H9 (cell line): ENCODE measurements at regions not wholly inside any gene's neighbourhood (a gene's known extent, or its start where the extent isn't known, plus 50 kb on each side); places are given as distances from the start of the nearest gene placed in this dataset.

Experiments used
- DNase-seq: peaks from one replicate; pipeline ENCODE4 v3.0.0-alpha.2; 2017
- H2AFZ ChIP-seq: one replicate; pipeline ENCODE4 v1.6.1; 2013; ENCODE audit warnings: mild to moderate bottlenecking, low read length, control low read depth, moderate library complexity
- H2AK5ac ChIP-seq: 2 replicates; pipeline ENCODE4 v1.6.1; 2013; ENCODE audit warnings: low read length, control low read depth, mixed read lengths; ENCODE audit not compliant: insufficient read length
- H2BK120ac ChIP-seq: one replicate; pipeline ENCODE4 v1.6.1; 2013; ENCODE audit warnings: low read depth, mild to moderate bottlenecking, low read length, control low read depth, inconsistent platforms; ENCODE audit not compliant: poor library complexity, severe bottlenecking
- H2BK12ac ChIP-seq: 2 replicates; pipeline ENCODE4 v1.6.1; 2013; ENCODE audit warnings: low read length, control low read depth, mixed read lengths, low read depth; ENCODE audit not compliant: insufficient read length
- H2BK15ac ChIP-seq: 2 replicates; pipeline ENCODE4 v1.6.1; 2013; ENCODE audit warnings: low read depth, low read length, control low read depth
- H2BK20ac ChIP-seq: one replicate; pipeline ENCODE4 v1.6.1; 2013; ENCODE audit warnings: low read depth, mild to moderate bottlenecking, low read length, control low read depth, inconsistent platforms; ENCODE audit not compliant: poor library complexity, severe bottlenecking
- H2BK5ac ChIP-seq: 2 replicates; pipeline ENCODE4 v1.6.1; 2013; ENCODE audit warnings: low read length, control low read depth, mixed read lengths; ENCODE audit not compliant: insufficient read length
- H3K14ac ChIP-seq: 2 replicates; pipeline ENCODE4 v1.6.1; 2013; ENCODE audit warnings: low read length, control low read depth; ENCODE audit not compliant: insufficient read depth
- H3K18ac ChIP-seq: 2 replicates; pipeline ENCODE4 v1.6.1; 2013; ENCODE audit warnings: low read depth, mild to moderate bottlenecking, mixed read lengths, low read length, control low read depth; ENCODE audit not compliant: insufficient read length
- H3K23ac ChIP-seq: 2 replicates; pipeline ENCODE4 v1.6.1; 2013; ENCODE audit warnings: low read length, control low read depth, mixed read lengths, low read depth; ENCODE audit not compliant: insufficient read length
- H3K23me2 ChIP-seq: 2 replicates; pipeline ENCODE4 v1.6.1; 2013; ENCODE audit warnings: low read depth, mild to moderate bottlenecking, mixed read lengths, low read length, control low read depth; ENCODE audit not compliant: insufficient read length, poor library complexity, severe bottlenecking
- H3K27ac ChIP-seq: 2 replicates; pipeline ENCODE4 v1.5.1; 2013; ENCODE audit warnings: low read length, control low read depth, mixed read lengths, low read depth; ENCODE audit not compliant: insufficient read length
- H3K27me3 ChIP-seq: 2 replicates; pipeline ENCODE4 v1.6.1; 2013; ENCODE audit warnings: low read length, control low read depth, inconsistent platforms; ENCODE audit not compliant: insufficient read depth
- H3K4ac ChIP-seq: 2 replicates; pipeline ENCODE4 v1.6.1; 2013; ENCODE audit warnings: low read depth, mild to moderate bottlenecking, control low read depth, inconsistent platforms, low read length, moderate library complexity
- H3K4me1 ChIP-seq: 2 replicates; pipeline ENCODE4 v1.6.1; 2013; ENCODE audit warnings: low read length, control low read depth, inconsistent platforms; ENCODE audit not compliant: insufficient read depth
- H3K4me2 ChIP-seq: 2 replicates; pipeline ENCODE4 v1.6.1; 2013; ENCODE audit warnings: low read length, control low read depth, mixed read lengths; ENCODE audit not compliant: insufficient read length, insufficient read depth
- H3K56ac ChIP-seq: 2 replicates; pipeline ENCODE4 v1.6.1; 2013; ENCODE audit warnings: low read depth, mild to moderate bottlenecking, mixed read lengths, low read length, control low read depth; ENCODE audit not compliant: insufficient read length
- H3K79me1 ChIP-seq: 2 replicates; pipeline ENCODE4 v1.6.1; 2013; ENCODE audit warnings: low read depth, mild to moderate bottlenecking, moderate library complexity, low read length, control low read depth, inconsistent platforms; ENCODE audit not compliant: insufficient read depth, poor library complexity, severe bottlenecking
- H3K79me2 ChIP-seq: 2 replicates; pipeline ENCODE4 v1.6.1; 2013; ENCODE audit warnings: low read length, control low read depth, inconsistent platforms; ENCODE audit not compliant: insufficient read depth
- H3K9ac ChIP-seq: 2 replicates; pipeline ENCODE4 v1.6.1; 2013; ENCODE audit warnings: low read length, control low read depth, mixed read lengths; ENCODE audit not compliant: insufficient read length; ENCODE audit errors: extremely low read depth
- H3K9me3 ChIP-seq: one replicate; pipeline ENCODE4 v1.6.1; 2013; ENCODE audit warnings: low read depth, low read length, inconsistent platforms; ENCODE audit not compliant: control insufficient read depth
- H3T11ph ChIP-seq: one replicate; pipeline ENCODE4 v1.6.1; 2013; ENCODE audit warnings: mild to moderate bottlenecking, low read length, control low read depth, inconsistent platforms
- H4K20me1 ChIP-seq: one replicate; pipeline ENCODE4 v1.6.1; 2013; ENCODE audit not compliant: control insufficient read depth, insufficient read length, insufficient read depth
- H4K5ac ChIP-seq: 2 replicates; pipeline ENCODE4 v1.6.1; 2013; ENCODE audit warnings: low read depth, mild to moderate bottlenecking, mixed read lengths, low read length, control low read depth; ENCODE audit not compliant: insufficient read length
- H4K8ac ChIP-seq: replicated peaks from 2 replicates; pipeline ENCODE4 v1.6.1; 2013; ENCODE audit warnings: low read length, control low read depth, mixed read lengths, low read depth; ENCODE audit not compliant: insufficient read length
- H4K91ac ChIP-seq: 2 replicates; pipeline ENCODE4 v1.6.1; 2013; ENCODE audit warnings: low read depth, mild to moderate bottlenecking, moderate library complexity, mixed read lengths, low read length, control low read depth; ENCODE audit not compliant: insufficient read length
- H3K27ac Mint-ChIP-seq, 3 experiments: 2 replicates in 2 of 3; 3 replicates in 1 of 3; pipeline ENCODE4 v1.8.0; 2020 to 2021; ENCODE audit warnings: mixed read lengths in 3 of 3, mild to moderate bottlenecking in 1 of 3, moderate library complexity in 1 of 3
- H3K27me3 Mint-ChIP-seq: 2 replicates; pipeline ENCODE4 v1.8.0; 2021; ENCODE audit warnings: low read depth, mild to moderate bottlenecking, moderate library complexity, mixed read lengths
- H3K36me3 Mint-ChIP-seq, 3 experiments: 2 replicates in 2 of 3; 3 replicates in 1 of 3; pipeline ENCODE4 v1.8.0; 2020 to 2021; ENCODE audit warnings: low read depth in 3 of 3, mixed read lengths in 3 of 3; ENCODE audit not compliant: insufficient read depth in 1 of 3
- H3K4me1 Mint-ChIP-seq, 2 experiments: 2 replicates each; pipeline ENCODE4 v1.8.0; 2020; ENCODE audit warnings: mixed read lengths in 2 of 2
- H3K4me3 Mint-ChIP-seq, 2 experiments: 2 replicates in 1 of 2; 3 replicates in 1 of 2; pipeline ENCODE4 v1.8.0; 2020 to 2021; ENCODE audit warnings: mild to moderate bottlenecking in 2 of 2, mixed read lengths in 2 of 2, moderate library complexity in 1 of 2
- H3K9me3 Mint-ChIP-seq, 2 experiments: 2 replicates in 1 of 2; 3 replicates in 1 of 2; pipeline ENCODE4 v1.8.0; 2020; ENCODE audit warnings: mild to moderate bottlenecking in 2 of 2, mixed read lengths in 2 of 2, moderate library complexity in 1 of 2
- WGBS: extraction: QIAGEN DNeasy Blood & Tissue Kit; methylation state at CpG from one replicate; pipeline ENCODE4 v1.1.7; 2013; ENCODE audit warnings: missing lambda C conversion rate, low lambda C conversion rate, mixed read lengths; ENCODE audit not compliant: insufficient read length; ENCODE audit errors: extremely low coverage; 5-methylcytosine and 5-hydroxymethylcytosine counted together
- TF ChIP-seq, protein P1 (sequence below): fragments of 200-600 bp; sonication (generic); conservative IDR thresholded peaks from 3 replicates; pipeline ENCODE4 v1.8.0; 2021; ENCODE audit warnings: antibody characterized with exemption, mild to moderate bottlenecking

DNA sequence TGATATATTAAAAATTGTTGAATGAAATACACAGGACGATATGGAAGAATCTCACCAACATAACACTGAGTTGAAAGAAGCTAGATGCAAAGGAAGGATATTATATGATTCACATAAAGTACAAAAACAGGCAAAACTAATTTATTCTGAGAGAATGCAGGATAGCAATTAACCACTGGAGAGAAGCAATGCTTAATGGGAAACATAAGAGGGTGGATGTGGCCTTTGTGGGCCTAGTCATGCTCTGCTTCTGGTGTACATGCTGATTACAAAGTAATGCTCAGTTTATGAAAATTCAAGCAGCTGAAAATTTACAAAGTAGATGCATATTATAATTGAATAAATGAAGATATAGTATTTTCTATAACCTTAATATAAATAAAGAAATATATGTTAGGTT is 326.4 kb upstream of the ADAMTS5 start:
- TF ChIP-seq, protein P1, sequence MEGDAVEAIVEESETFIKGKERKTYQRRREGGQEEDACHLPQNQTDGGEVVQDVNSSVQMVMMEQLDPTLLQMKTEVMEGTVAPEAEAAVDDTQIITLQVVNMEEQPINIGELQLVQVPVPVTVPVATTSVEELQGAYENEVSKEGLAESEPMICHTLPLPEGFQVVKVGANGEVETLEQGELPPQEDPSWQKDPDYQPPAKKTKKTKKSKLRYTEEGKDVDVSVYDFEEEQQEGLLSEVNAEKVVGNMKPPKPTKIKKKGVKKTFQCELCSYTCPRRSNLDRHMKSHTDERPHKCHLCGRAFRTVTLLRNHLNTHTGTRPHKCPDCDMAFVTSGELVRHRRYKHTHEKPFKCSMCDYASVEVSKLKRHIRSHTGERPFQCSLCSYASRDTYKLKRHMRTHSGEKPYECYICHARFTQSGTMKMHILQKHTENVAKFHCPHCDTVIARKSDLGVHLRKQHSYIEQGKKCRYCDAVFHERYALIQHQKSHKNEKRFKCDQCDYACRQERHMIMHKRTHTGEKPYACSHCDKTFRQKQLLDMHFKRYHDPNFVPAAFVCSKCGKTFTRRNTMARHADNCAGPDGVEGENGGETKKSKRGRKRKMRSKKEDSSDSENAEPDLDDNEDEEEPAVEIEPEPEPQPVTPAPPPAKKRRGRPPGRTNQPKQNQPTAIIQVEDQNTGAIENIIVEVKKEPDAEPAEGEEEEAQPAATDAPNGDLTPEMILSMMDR = no peak
- H3K79me1 ChIP-seq = no peaks in the 10 kb centered on the region
- H3T11ph ChIP-seq = no peak overlapping the region
- Mint-ChIP-seq H3K4me1 (no peaks in the 10 kb centered on the region), H3K9me3 (peaks cover 6 to 8% of the 10 kb centered on the region in 2 experiments), H3K27me3 (no peaks in the 10 kb centered on the region), H3K4me3 (no peak overlapping the region), H3K36me3 (peaks cover 0 to 14% (median 0%) of the 10 kb centered on the region in 3 experiments; a peak in 3 of 7 replicates), H3K27ac (no peak overlapping the region)
- H4K91ac ChIP-seq = no peak overlapping the region
- WGBS = no CpG with 5 or more reads among the region's 1 CpG
- no peaks in the 10 kb centered on the region for H3K9me3 ChIP-seq
- no peak overlapping the region for H3K14ac ChIP-seq
- no peak overlapping the region for H3K9ac ChIP-seq
- no peak overlapping the region for H2BK12ac ChIP-seq
- H3K56ac ChIP-seq = no peak overlapping the region
- H3K4me2 ChIP-seq = no peak overlapping the region
- H3K79me2 ChIP-seq = no peaks in the 10 kb centered on the region
- no peak overlapping the region for H3K18ac ChIP-seq
- no peak overlapping the region for H2BK5ac ChIP-seq
- H4K8ac ChIP-seq = no peak overlapping the region
- H3K27me3 ChIP-seq = no peaks in the 10 kb centered on the region
- no peak overlapping the region for H2BK15ac ChIP-seq
- no peak overlapping the region for H3K27ac ChIP-seq
- H2BK120ac ChIP-seq = no peak overlapping the region
- no peak overlapping the region for H2AFZ ChIP-seq
- H3K4me1 ChIP-seq = no peaks in the 10 kb centered on the region
- H3K23me2 ChIP-seq = no peaks in the 10 kb centered on the region
- H3K23ac ChIP-seq = no peak overlapping the region
- no peak overlapping the region for H2AK5ac ChIP-seq
- H2BK20ac ChIP-seq = no peak overlapping the region
- H4K20me1 ChIP-seq = no peaks in the 10 kb centered on the region
- H3K4ac ChIP-seq = no peak overlapping the region
- DNase-seq = no peak
- H4K5ac ChIP-seq = no peak overlapping the region
